CD14-positive monocyte (primary cell): ENCODE measurements at regions not wholly inside any gene's neighbourhood (a gene's known extent, or its start where the extent isn't known, plus 50 kb on each side); places are given as distances from the start of the nearest gene placed in this dataset.

Experiments used
- DNase-seq, 3 donors: peaks; one replicate each; pipeline ENCODE4 v3.0.0-alpha.2; 2011 to 2022
- H2AFZ ChIP-seq: 2 replicates; pipeline ENCODE4 v1.6.0; 2012; ENCODE audit warnings: mild to moderate bottlenecking, low read depth, low read length, inconsistent platforms; ENCODE audit not compliant: insufficient read depth, poor library complexity, severe bottlenecking
- H3K27ac ChIP-seq, 2 donors: 1 replicate in 1 of 2; 2 replicates in 1 of 2; pipeline ENCODE4 v1.5.1; 2012 to 2013; ENCODE audit warnings: low read length in 2 of 2, control low read depth in 1 of 2, inconsistent platforms in 1 of 2, low read depth in 1 of 2, mild to moderate bottlenecking in 1 of 2
- H3K27me3 ChIP-seq, 2 donors: one replicate each; pipeline versions ENCODE4 v1.6.0 to v1.6.1; 2011 to 2013; ENCODE audit warnings: low read length in 2 of 2; ENCODE audit not compliant: control insufficient read depth in 2 of 2, insufficient read depth in 2 of 2
- H3K36me3 ChIP-seq, 2 donors: replicated peaks in 1 of 2; 1 replicate in 1 of 2; 2 replicates in 1 of 2; pipeline versions ENCODE4 v1.5.1 to v1.6.1; 2012 to 2013; ENCODE audit warnings: low read length in 2 of 2, control low read depth in 1 of 2, inconsistent platforms in 1 of 2, mild to moderate bottlenecking in 1 of 2; ENCODE audit not compliant: insufficient read depth in 2 of 2, control insufficient read depth in 1 of 2
- H3K4me1 ChIP-seq, 2 donors: 1 replicate in 1 of 2; 2 replicates in 1 of 2; pipeline versions ENCODE4 v1.5.1 to v1.6.1; 2012 to 2013; ENCODE audit warnings: low read length in 2 of 2, control low read depth in 1 of 2, inconsistent platforms in 1 of 2, mild to moderate bottlenecking in 1 of 2, moderate library complexity in 1 of 2; ENCODE audit not compliant: insufficient read depth in 2 of 2, control insufficient read depth in 1 of 2
- H3K4me2 ChIP-seq: replicated peaks from 2 replicates; pipeline ENCODE3; 2012; ENCODE audit warnings: low read length, moderate library complexity, mild to moderate bottlenecking; ENCODE audit not compliant: poor library complexity, severe bottlenecking; ENCODE audit errors: extremely low read depth
- H3K4me3 ChIP-seq, 3 experiments: fragments of 200-600 bp in 1 of 3; sonication (generic) in 1 of 3; replicated peaks in 1 of 3; 1 replicate in 2 of 3; 2 replicates in 1 of 3; pipeline ENCODE4 v1.5.1; 2011 to 2013; ENCODE audit warnings: low read length in 3 of 3, mild to moderate bottlenecking in 3 of 3, control low read depth in 2 of 3, low read depth in 2 of 3, inconsistent platforms in 1 of 3, moderate library complexity in 1 of 3
- H3K79me2 ChIP-seq: 2 replicates; pipeline ENCODE4 v1.6.0; 2012; ENCODE audit warnings: mild to moderate bottlenecking, control low read depth, inconsistent platforms, low read length, moderate library complexity; ENCODE audit not compliant: insufficient read depth
- H3K9ac ChIP-seq: 2 replicates; pipeline ENCODE4 v1.6.0; 2017; ENCODE audit warnings: low read length, mild to moderate bottlenecking; ENCODE audit not compliant: insufficient read depth, poor library complexity, severe bottlenecking
- H3K9me3 ChIP-seq, 2 donors: replicated peaks in 1 of 2; 1 replicate in 1 of 2; 2 replicates in 1 of 2; pipeline versions ENCODE4 v1.5.1 to v1.6.1; 2012 to 2013; ENCODE audit warnings: low read length in 2 of 2, control low read depth in 1 of 2; ENCODE audit not compliant: control insufficient read depth in 1 of 2, insufficient read depth in 1 of 2
- H4K20me1 ChIP-seq: 2 replicates; pipeline ENCODE4 v1.6.0; 2012; ENCODE audit warnings: mild to moderate bottlenecking, low read length, control low read depth, moderate library complexity; ENCODE audit not compliant: insufficient read depth
- H3K27ac Mint-ChIP-seq, 7 donors: one replicate each; pipeline ENCODE4 v1.8.0; 2020; ENCODE audit warnings: mild to moderate bottlenecking in 7 of 7, mixed read lengths in 7 of 7, moderate library complexity in 6 of 7, inconsistent platforms in 2 of 7
- H3K27me3 Mint-ChIP-seq, 3 donors: one replicate each; pipeline ENCODE4 v1.8.0; 2021 to 2022; ENCODE audit warnings: low read depth in 3 of 3, mild to moderate bottlenecking in 3 of 3, mixed read lengths in 3 of 3, moderate library complexity in 3 of 3, inconsistent platforms in 1 of 3
- H3K36me3 Mint-ChIP-seq, 2 donors: one replicate each; pipeline ENCODE4 v1.8.0; 2020; ENCODE audit warnings: mixed read lengths in 2 of 2, inconsistent platforms in 1 of 2, mild to moderate bottlenecking in 1 of 2
- H3K4me1 Mint-ChIP-seq: one replicate; pipeline ENCODE4 v1.8.0; 2020; ENCODE audit warnings: mild to moderate bottlenecking, mixed read lengths
- H3K4me3 Mint-ChIP-seq, 2 donors: one replicate each; pipeline ENCODE4 v1.8.0; 2020; ENCODE audit warnings: mild to moderate bottlenecking in 2 of 2, mixed read lengths in 2 of 2, moderate library complexity in 1 of 2
- H3K9me3 Mint-ChIP-seq, 7 donors: one replicate each; pipeline ENCODE4 v1.8.0; 2020 to 2022; ENCODE audit warnings: mixed read lengths in 7 of 7, mild to moderate bottlenecking in 6 of 7, moderate library complexity in 6 of 7, inconsistent platforms in 2 of 7
- CTCF ChIP-seq: fragments of 200-600 bp; IDR thresholded peaks from one replicate; pipeline ENCODE4 v1.8.0; 2022; ENCODE audit warnings: antibody characterized with exemption, mild to moderate bottlenecking
- WGBS: methylation state at CpG from one replicate; pipeline ENCODE4 v1.1.5; 2013; ENCODE audit warnings: missing lambda C conversion rate; ENCODE audit not compliant: insufficient coverage; 5-methylcytosine and 5-hydroxymethylcytosine counted together
- intact Hi-C, 2 donors: fragments of 100-400 bp; cut with micrococcal nuclease; formaldehyde crosslinking; loops; one replicate each; pipeline versions ENCODE4 v1.15.0 to v1.15.1; 2023

DNA sequence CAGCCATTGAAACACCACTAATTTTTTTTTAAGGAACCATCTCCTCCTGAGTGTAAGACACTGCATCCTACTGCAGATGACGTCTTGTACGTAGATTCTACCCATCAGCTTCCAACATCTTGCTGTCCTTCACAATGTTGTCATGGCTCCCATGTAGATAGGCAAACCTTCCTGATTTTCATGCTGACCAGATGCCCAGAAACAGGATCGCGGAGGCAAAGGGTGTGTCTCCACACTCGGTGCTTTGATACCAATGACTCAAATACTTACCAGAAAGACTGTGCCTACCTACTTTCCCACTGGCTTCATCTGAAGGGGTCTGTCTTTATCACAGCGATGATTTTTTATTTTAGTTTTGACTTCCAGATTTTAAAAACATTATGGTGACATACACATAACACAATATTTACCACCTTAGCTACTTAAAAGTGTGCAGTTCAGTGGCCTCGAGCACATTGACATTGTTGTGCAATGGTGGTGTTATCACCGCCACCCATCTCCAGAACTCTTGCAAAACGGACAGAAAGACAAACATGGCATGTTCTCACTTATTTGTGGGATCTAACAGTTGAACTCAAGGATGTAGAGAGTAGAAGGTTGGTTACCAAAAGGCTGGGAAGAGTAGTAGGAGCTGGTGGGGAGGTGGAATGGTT lies 94.0 kb upstream of the PEG3 start:
- TF ChIP-seq CTCF, result no peak
- no peak overlapping the region for H3K27ac Mint-ChIP-seq

DNA sequence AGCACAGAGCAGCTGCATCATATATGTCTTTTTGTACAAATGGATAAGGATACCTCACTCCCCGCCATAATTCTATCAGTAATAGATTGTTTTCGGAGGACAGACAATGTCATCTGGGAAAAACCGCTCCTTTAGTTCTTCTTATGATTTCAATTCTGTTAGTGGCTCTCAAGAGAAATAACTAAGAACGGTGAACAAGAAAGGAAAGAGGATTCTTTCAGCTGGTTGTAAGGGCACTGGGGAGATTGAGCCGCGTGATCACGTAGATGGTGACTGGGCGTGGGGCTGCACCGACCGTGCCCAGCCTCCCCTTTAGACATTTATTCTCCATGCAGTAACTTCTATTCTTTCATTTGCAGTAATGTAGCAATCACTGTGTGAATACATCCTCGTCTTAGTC lies 99.4 kb upstream of the PEG3 start:
- Histone ChIP-seq H3K27me3 (no peaks in the 10 kb centered on the region), H3K9me3 (peaks cover 77 to 93% of the 10 kb centered on the region in 2 donors), H3K9ac (no peak overlapping the region)

More for the DNA sequence above, 94.0 kb upstream of the PEG3 start:
- H3K27ac ChIP-seq, result no peak overlapping the region
- no peak for DNase-seq
- H2AFZ ChIP-seq, result no peak overlapping the region
- H3K27me3 Mint-ChIP-seq, result peaks cover 0 to 2% (median 1%) of the 10 kb centered on the region in 3 donors
- H3K36me3 Mint-ChIP-seq, result no peaks in the 10 kb centered on the region
- H3K79me2 ChIP-seq, result no peaks in the 10 kb centered on the region
- no peak overlapping the region for H3K4me2 ChIP-seq
- H3K9ac ChIP-seq, result no peak overlapping the region
- H3K4me3 ChIP-seq, result no peak overlapping the region
- peaks cover 25 to 80% (median 60%) of the 10 kb centered on the region in 7 donors for H3K9me3 Mint-ChIP-seq
- no peaks in the 10 kb centered on the region for H3K4me1 ChIP-seq
- intact Hi-C loops, result no loop called here
- no peak overlapping the region for H3K4me3 Mint-ChIP-seq
- H4K20me1 ChIP-seq, result no peaks in the 10 kb centered on the region
- no peaks in the 10 kb centered on the region for H3K4me1 Mint-ChIP-seq
- peaks cover 71 to 94% of the 10 kb centered on the region in 2 donors for H3K9me3 ChIP-seq
- no peaks in the 10 kb centered on the region for H3K27me3 ChIP-seq
- 83% methylated on average over 6 of the region's 9 CpGs for whole genome bisulfite sequencing
- no peaks in the 10 kb centered on the region for H3K36me3 ChIP-seq

More for the DNA sequence above, 99.4 kb upstream of the PEG3 start:
- H3K4me3 Mint-ChIP-seq, result no peak overlapping the region
- H4K20me1 ChIP-seq, result no peaks in the 10 kb centered on the region
- no peaks in the 10 kb centered on the region for H3K36me3 Mint-ChIP-seq
- 89% methylated on average over 4 of the region's 11 CpGs for WGBS
- no peaks in the 10 kb centered on the region for H3K27me3 Mint-ChIP-seq
- DNase-seq, result no peak
- no peak overlapping the region for H3K4me2 ChIP-seq
- H3K4me1 ChIP-seq, result no peaks in the 10 kb centered on the region
- no peak for TF ChIP-seq CTCF
- H3K4me3 ChIP-seq, result no peak overlapping the region
- peaks cover 27 to 80% (median 71%) of the 10 kb centered on the region in 7 donors for H3K9me3 Mint-ChIP-seq
- intact Hi-C loops, result no loop called here
- H2AFZ ChIP-seq, result no peak overlapping the region
- H3K27ac Mint-ChIP-seq, result no peak overlapping the region
- H3K36me3 ChIP-seq, result no peaks in the 10 kb centered on the region
- H3K79me2 ChIP-seq, result no peaks in the 10 kb centered on the region
- no peak overlapping the region for H3K27ac ChIP-seq
- no peaks in the 10 kb centered on the region for H3K4me1 Mint-ChIP-seq
